GM23338 (cell line): ENCODE measurements at regions not wholly inside any gene's neighbourhood (a gene's known extent, or its start where the extent isn't known, plus 50 kb on each side); places are given as distances from the start of the nearest gene placed in this dataset.
"Not testable (repeated sequence)": the region's sequence is repeated elsewhere in the genome, so short reads cannot be mapped to it uniquely, and the experiment has no call there.

Experiments
- CREB1 ChIP-seq: fragments of 250-450 bp; sonication (Bioruptor Pico); IDR thresholded peaks from 2 replicates; pipeline ENCODE4 v1.5.0; 2020; ENCODE audit warnings: low read depth, mild to moderate bottlenecking, moderate library complexity
- ETS1 ChIP-seq: IDR thresholded peaks from 2 replicates; pipeline ENCODE4 v1.6.1; 2016; ENCODE audit warnings: antibody characterized with exemption
- EZH2 ChIP-seq: fragments of 200-600 bp; sonication (generic); IDR thresholded peaks from one replicate; pipeline ENCODE4 v1.8.0; 2017; ENCODE audit warnings: antibody characterized with exemption, mild to moderate bottlenecking, low read depth; ENCODE audit not compliant: unreplicated experiment
- EZH2phosphoT487 ChIP-seq: fragments of 200-600 bp; sonication (generic); IDR thresholded peaks from one replicate; pipeline ENCODE4 v1.8.1; 2018; ENCODE audit warnings: antibody characterized with exemption; ENCODE audit not compliant: unreplicated experiment
- JUNB ChIP-seq: IDR thresholded peaks from one replicate; pipeline ENCODE4 v1.6.1; 2016; ENCODE audit warnings: antibody characterized with exemption; ENCODE audit not compliant: unreplicated experiment
- POLR2AphosphoS5 ChIP-seq: IDR thresholded peaks from 2 replicates; pipeline ENCODE4 v1.6.1; 2016; ENCODE audit warnings: antibody characterized with exemption, low read depth
- STAT1 ChIP-seq: IDR thresholded peaks from one replicate; pipeline ENCODE4 v1.6.1; 2016; ENCODE audit warnings: antibody characterized with exemption; ENCODE audit not compliant: unreplicated experiment
- ZNF114 ChIP-seq: fragments of 250-450 bp; sonication (Bioruptor Pico); IDR thresholded peaks from 2 replicates; pipeline ENCODE4 v1.5.0; 2020; ENCODE audit warnings: mild to moderate bottlenecking, moderate library complexity
- ZNF331 ChIP-seq: fragments of 250-450 bp; sonication (Bioruptor Pico); IDR thresholded peaks from 2 replicates; pipeline ENCODE4 v1.5.0; 2020; ENCODE audit warnings: low read depth, mild to moderate bottlenecking, moderate library complexity
- TF ChIP-seq, protein P1 (sequence below), 2 experiments: fragments of 200-600 bp in 1 of 2; sonication (generic) in 1 of 2; conservative IDR thresholded peaks; 2 replicates each; pipeline versions ENCODE4 v1.5.1 to v1.6.1; 2016 to 2017; ENCODE audit warnings: antibody characterized with exemption in 2 of 2, low read depth in 2 of 2, mild to moderate bottlenecking in 2 of 2, moderate library complexity in 1 of 2
- TF ChIP-seq, protein P2 (sequence below): IDR thresholded peaks from one replicate; pipeline ENCODE4 v1.6.1; 2018; ENCODE audit warnings: antibody characterized with exemption; ENCODE audit not compliant: unreplicated experiment
- TF ChIP-seq, protein P3 (sequence below): fragments of 250-450 bp; sonication (Bioruptor Pico); IDR thresholded peaks from 2 replicates; pipeline ENCODE4 v1.5.0; 2020; ENCODE audit warnings: mild to moderate bottlenecking, moderate library complexity

DNA sequence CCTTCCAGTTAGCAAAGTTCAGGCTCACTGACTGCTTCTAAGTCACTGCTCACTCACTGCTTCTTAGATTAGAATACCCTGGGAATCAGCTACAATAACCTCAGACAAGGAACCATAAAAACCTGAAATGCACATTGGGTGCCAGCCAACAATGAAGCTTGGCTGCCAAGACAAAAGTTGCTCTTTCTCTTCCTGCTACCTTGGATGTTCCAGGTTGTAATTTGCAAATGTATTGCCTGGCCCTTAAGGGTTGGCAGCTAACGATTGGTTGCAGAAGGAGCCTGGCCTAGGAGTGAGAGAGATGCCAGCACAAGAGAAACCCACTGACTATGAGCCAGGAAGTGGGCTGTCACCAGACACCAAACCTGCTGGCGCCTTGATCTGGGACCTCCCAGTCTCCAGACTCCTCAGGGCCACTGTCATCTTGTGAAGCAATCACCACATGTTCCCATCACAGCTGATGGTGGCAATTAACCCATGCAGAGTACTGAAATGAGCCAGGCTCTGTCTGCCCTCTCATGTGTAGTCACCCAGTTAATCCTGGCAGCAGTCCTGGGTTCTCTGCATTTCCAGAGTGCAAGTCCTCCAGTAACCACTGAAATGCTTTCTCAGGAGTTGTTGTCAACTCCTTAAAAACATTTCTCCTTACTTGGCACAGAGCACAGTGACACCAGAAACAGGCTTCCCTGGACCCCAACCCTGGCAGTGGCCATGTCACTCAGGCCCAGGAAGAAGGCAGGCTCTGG, 240.3 kb upstream of the NPAP1 start:
- TF ChIP-seq, protein P1, sequence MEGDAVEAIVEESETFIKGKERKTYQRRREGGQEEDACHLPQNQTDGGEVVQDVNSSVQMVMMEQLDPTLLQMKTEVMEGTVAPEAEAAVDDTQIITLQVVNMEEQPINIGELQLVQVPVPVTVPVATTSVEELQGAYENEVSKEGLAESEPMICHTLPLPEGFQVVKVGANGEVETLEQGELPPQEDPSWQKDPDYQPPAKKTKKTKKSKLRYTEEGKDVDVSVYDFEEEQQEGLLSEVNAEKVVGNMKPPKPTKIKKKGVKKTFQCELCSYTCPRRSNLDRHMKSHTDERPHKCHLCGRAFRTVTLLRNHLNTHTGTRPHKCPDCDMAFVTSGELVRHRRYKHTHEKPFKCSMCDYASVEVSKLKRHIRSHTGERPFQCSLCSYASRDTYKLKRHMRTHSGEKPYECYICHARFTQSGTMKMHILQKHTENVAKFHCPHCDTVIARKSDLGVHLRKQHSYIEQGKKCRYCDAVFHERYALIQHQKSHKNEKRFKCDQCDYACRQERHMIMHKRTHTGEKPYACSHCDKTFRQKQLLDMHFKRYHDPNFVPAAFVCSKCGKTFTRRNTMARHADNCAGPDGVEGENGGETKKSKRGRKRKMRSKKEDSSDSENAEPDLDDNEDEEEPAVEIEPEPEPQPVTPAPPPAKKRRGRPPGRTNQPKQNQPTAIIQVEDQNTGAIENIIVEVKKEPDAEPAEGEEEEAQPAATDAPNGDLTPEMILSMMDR (conservative IDR thresholded peaks at IDR 0.05; ENCODE audit: low read depth in 2 of 2), result not testable (repeated sequence)
- not testable (repeated sequence) for TF ChIP-seq EZH2phosphoT487; POLR2AphosphoS5; CREB1 (CRISPR knock-in tag); ETS1; STAT1; EZH2; JUNB; ZNF114 (CRISPR knock-in tag); ZNF331
- TF ChIP-seq, protein P2, sequence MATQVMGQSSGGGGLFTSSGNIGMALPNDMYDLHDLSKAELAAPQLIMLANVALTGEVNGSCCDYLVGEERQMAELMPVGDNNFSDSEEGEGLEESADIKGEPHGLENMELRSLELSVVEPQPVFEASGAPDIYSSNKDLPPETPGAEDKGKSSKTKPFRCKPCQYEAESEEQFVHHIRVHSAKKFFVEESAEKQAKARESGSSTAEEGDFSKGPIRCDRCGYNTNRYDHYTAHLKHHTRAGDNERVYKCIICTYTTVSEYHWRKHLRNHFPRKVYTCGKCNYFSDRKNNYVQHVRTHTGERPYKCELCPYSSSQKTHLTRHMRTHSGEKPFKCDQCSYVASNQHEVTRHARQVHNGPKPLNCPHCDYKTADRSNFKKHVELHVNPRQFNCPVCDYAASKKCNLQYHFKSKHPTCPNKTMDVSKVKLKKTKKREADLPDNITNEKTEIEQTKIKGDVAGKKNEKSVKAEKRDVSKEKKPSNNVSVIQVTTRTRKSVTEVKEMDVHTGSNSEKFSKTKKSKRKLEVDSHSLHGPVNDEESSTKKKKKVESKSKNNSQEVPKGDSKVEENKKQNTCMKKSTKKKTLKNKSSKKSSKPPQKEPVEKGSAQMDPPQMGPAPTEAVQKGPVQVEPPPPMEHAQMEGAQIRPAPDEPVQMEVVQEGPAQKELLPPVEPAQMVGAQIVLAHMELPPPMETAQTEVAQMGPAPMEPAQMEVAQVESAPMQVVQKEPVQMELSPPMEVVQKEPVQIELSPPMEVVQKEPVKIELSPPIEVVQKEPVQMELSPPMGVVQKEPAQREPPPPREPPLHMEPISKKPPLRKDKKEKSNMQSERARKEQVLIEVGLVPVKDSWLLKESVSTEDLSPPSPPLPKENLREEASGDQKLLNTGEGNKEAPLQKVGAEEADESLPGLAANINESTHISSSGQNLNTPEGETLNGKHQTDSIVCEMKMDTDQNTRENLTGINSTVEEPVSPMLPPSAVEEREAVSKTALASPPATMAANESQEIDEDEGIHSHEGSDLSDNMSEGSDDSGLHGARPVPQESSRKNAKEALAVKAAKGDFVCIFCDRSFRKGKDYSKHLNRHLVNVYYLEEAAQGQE, result not testable (repeated sequence)
- TF ChIP-seq, protein P3, sequence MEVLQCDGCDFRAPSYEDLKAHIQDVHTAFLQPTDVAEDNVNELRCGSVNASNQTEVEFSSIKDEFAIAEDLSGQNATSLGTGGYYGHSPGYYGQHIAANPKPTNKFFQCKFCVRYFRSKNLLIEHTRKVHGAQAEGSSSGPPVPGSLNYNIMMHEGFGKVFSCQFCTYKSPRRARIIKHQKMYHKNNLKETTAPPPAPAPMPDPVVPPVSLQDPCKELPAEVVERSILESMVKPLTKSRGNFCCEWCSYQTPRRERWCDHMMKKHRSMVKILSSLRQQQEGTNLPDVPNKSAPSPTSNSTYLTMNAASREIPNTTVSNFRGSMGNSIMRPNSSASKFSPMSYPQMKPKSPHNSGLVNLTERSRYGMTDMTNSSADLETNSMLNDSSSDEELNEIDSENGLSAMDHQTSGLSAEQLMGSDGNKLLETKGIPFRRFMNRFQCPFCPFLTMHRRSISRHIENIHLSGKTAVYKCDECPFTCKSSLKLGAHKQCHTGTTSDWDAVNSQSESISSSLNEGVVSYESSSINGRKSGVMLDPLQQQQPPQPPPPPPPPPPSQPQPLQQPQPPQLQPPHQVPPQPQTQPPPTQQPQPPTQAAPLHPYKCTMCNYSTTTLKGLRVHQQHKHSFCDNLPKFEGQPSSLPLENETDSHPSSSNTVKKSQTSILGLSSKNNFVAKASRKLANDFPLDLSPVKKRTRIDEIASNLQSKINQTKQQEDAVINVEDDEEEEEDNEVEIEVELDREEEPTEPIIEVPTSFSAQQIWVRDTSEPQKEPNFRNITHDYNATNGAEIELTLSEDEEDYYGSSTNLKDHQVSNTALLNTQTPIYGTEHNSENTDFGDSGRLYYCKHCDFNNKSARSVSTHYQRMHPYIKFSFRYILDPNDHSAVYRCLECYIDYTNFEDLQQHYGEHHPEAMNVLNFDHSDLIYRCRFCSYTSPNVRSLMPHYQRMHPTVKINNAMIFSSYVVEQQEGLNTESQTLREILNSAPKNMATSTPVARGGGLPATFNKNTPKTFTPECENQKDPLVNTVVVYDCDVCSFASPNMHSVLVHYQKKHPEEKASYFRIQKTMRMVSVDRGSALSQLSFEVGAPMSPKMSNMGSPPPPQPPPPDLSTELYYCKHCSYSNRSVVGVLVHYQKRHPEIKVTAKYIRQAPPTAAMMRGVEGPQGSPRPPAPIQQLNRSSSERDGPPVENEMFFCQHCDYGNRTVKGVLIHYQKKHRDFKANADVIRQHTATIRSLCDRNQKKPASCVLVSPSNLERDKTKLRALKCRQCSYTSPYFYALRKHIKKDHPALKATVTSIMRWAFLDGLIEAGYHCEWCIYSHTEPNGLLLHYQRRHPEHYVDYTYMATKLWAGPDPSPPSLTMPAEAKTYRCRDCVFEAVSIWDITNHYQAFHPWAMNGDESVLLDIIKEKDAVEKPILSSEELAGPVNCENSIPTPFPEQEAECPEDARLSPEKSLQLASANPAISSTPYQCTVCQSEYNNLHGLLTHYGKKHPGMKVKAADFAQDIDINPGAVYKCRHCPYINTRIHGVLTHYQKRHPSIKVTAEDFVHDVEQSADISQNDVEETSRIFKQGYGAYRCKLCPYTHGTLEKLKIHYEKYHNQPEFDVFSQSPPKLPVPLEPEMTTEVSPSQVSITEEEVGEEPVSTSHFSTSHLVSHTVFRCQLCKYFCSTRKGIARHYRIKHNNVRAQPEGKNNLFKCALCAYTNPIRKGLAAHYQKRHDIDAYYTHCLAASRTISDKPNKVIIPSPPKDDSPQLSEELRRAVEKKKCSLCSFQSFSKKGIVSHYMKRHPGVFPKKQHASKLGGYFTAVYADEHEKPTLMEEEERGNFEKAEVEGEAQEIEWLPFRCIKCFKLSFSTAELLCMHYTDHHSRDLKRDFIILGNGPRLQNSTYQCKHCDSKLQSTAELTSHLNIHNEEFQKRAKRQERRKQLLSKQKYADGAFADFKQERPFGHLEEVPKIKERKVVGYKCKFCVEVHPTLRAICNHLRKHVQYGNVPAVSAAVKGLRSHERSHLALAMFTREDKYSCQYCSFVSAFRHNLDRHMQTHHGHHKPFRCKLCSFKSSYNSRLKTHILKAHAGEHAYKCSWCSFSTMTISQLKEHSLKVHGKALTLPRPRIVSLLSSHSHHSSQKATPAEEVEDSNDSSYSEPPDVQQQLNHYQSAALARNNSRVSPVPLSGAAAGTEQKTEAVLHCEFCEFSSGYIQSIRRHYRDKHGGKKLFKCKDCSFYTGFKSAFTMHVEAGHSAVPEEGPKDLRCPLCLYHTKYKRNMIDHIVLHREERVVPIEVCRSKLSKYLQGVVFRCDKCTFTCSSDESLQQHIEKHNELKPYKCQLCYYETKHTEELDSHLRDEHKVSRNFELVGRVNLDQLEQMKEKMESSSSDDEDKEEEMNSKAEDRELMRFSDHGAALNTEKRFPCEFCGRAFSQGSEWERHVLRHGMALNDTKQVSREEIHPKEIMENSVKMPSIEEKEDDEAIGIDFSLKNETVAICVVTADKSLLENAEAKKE, result not testable (repeated sequence)
